ENCODE measurements at regions not wholly inside any gene's neighbourhood (a gene's known extent, or its start where the extent isn't known, plus 50 kb on each side); places are given as distances from the start of the nearest gene placed in this dataset.

- peaks cover 11 to 35% (median 13%) of the 10 kb centered on the region in 3 experiments; a peak in 5 of 7 replicates for H3K36me3 Mint-ChIP-seq (ENCODE audit: insufficient read depth in 1 of 3, low read depth in 3 of 3)
- TF ChIP-seq CTCF (conservative IDR thresholded peaks at IDR 0.05) = no peak
- no peaks in the 10 kb centered on the region for H3K27me3 ChIP-seq (ENCODE audit: insufficient read depth, low read length)
- H3K4me2 ChIP-seq (ENCODE audit: insufficient read depth, insufficient read length, low read length) = no peak overlapping the region
- no peak overlapping the region for H3K4ac ChIP-seq (ENCODE audit: low read depth, low read length)
- WGBS (ENCODE audit: extremely low coverage, insufficient read length, low lambda C conversion rate) = no CpG with 5 or more reads among the region's 4 CpGs
- H3K27ac ChIP-seq (ENCODE audit: insufficient read length, low read depth, low read length) = no peak overlapping the region
- H2BK12ac ChIP-seq (ENCODE audit: insufficient read length, low read depth, low read length) = no peak overlapping the region
- H3K79me1 ChIP-seq (ENCODE audit: insufficient read depth, low read depth, low read length, poor library complexity, severe bottlenecking) = no peaks in the 10 kb centered on the region
- H3K27me3 Mint-ChIP-seq (ENCODE audit: low read depth) = peaks cover 4% of the 10 kb centered on the region
- H2BK15ac ChIP-seq (ENCODE audit: low read depth, low read length) = no peak overlapping the region
- no peak overlapping the region for H3K27ac Mint-ChIP-seq
- no peaks in the 10 kb centered on the region for H3K4me1 Mint-ChIP-seq
- no peaks in the 10 kb centered on the region for H3K79me2 ChIP-seq (ENCODE audit: insufficient read depth, low read length)
- peaks cover 76% of the 10 kb centered on the region for H3K9me3 ChIP-seq (ENCODE audit: control insufficient read depth, low read depth, low read length)
- H3K23ac ChIP-seq (ENCODE audit: insufficient read length, low read depth, low read length) = no peak overlapping the region
- DNase-seq = no peak
- no peak overlapping the region for H3K4me3 Mint-ChIP-seq
- no peak overlapping the region for H3T11ph ChIP-seq (ENCODE audit: low read length)
- no peak overlapping the region for H2AFZ ChIP-seq (ENCODE audit: low read length)
- H3K23me2 ChIP-seq (ENCODE audit: insufficient read length, low read depth, low read length, poor library complexity, severe bottlenecking) = no peaks in the 10 kb centered on the region
- no peak overlapping the region for H4K5ac ChIP-seq (ENCODE audit: insufficient read length, low read depth, low read length)
- no peak overlapping the region for H3K14ac ChIP-seq (ENCODE audit: insufficient read depth, low read length)
- no peak overlapping the region for H3K9ac ChIP-seq (ENCODE audit: extremely low read depth, insufficient read length, low read length)
- no peak overlapping the region for H2AK5ac ChIP-seq (ENCODE audit: insufficient read length, low read length)
- no peak overlapping the region for H2BK20ac ChIP-seq (ENCODE audit: low read depth, low read length, poor library complexity, severe bottlenecking)
- no peak overlapping the region for H2BK120ac ChIP-seq (ENCODE audit: low read depth, low read length, poor library complexity, severe bottlenecking)
- H4K8ac ChIP-seq (replicated peaks; ENCODE audit: insufficient read length, low read depth, low read length) = no peak overlapping the region
- H3K56ac ChIP-seq (ENCODE audit: insufficient read length, low read depth, low read length) = no peak overlapping the region
- peaks cover 88 to 90% of the 10 kb centered on the region in 2 experiments for H3K9me3 Mint-ChIP-seq
- H4K91ac ChIP-seq (ENCODE audit: insufficient read length, low read depth, low read length) = no peak overlapping the region
- H4K20me1 ChIP-seq (ENCODE audit: control insufficient read depth, insufficient read depth, insufficient read length) = no peaks in the 10 kb centered on the region
- H3K18ac ChIP-seq (ENCODE audit: insufficient read length, low read depth, low read length) = no peak overlapping the region
- H2BK5ac ChIP-seq (ENCODE audit: insufficient read length, low read length) = no peak overlapping the region
- H3K4me1 ChIP-seq (ENCODE audit: insufficient read depth, low read length) = no peaks in the 10 kb centered on the region
Measured at GRCh38 chr16:35596467-35596866, 2137.1 kb downstream of the TP53TG3F start.

All from H9 (cell line).